H1 (cell line): ENCODE measurements at regions not wholly inside any gene's neighbourhood (a gene's known extent, or its start where the extent isn't known, plus 50 kb on each side); places are given as distances from the start of the nearest gene placed in this dataset.

Experiments used
- RNF2 ChIP-seq: fragments of 200-900, 300-1000 bp; sonication (generic); IDR thresholded peaks from 2 replicates; pipeline ENCODE4 v1.7.1; 2016; ENCODE audit warnings: borderline replicate concordance, low read depth, mild to moderate bottlenecking, antibody characterized with exemption, low read length; ENCODE audit not compliant: poor library complexity, severe bottlenecking; ENCODE audit errors: missing control alignments
- SIN3A ChIP-seq, 2 experiments: IDR thresholded peaks in 1 of 2; conservative IDR thresholded peaks in 1 of 2; 2 replicates each; pipeline ENCODE4 v1.6.1; 2011 to 2012; ENCODE audit warnings: low read length in 2 of 2, improper control_type of control experiment in 1 of 2, low read depth in 1 of 2, mild to moderate bottlenecking in 1 of 2
- TAF7 ChIP-seq: optimal IDR thresholded peaks from 2 replicates; pipeline ENCODE3; 2011; ENCODE audit warnings: low read depth, mild to moderate bottlenecking, inconsistent platforms, low read length, moderate library complexity, borderline replicate concordance
- TCF12 ChIP-seq: IDR thresholded peaks from 2 replicates; pipeline ENCODE4 v1.6.1; 2011; ENCODE audit warnings: low read depth, mild to moderate bottlenecking, low read length

GRCh38 chr2:207362716-207363115 lies 167.0 kb upstream of the CREB1 start (continued):
- no peak for TF ChIP-seq TCF12
- no peak for TF ChIP-seq RNF2
- TF ChIP-seq SIN3A (conservative IDR thresholded peaks at IDR 0.05 in 1 of 2, IDR thresholded peaks at IDR 0.05 in 1 of 2; ENCODE audit: low read depth in 1 of 2, low read length in 2 of 2) = no peak
- TF ChIP-seq TAF7 = no peak
